ENCODE measurements at regions not wholly inside any gene's neighbourhood (a gene's known extent, or its start where the extent isn't known, plus 50 kb on each side); places are given as distances from the start of the nearest gene placed in this dataset.

DNA sequence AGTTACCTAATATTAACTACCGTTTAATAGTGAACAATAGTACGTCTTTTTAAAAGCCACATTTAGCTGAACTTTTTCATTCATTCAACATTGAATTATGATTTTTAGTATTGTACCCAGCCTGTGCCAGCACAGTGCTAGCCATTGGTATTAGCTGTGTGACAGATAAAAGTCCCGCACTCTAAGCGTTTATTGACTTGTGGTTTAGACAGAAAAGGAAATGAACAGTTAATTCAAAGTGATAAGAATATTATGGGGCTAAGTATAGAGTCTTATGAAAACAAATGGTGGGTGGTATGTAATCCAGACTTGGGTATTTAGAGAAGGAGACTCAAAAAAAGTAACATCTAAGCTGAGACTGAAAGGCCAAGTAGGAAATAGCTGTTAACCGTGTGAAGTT lies 202.3 kb downstream of the RPS12 start:
- H3K27ac ChIP-seq, result no peak overlapping the region
- no peak for DNase-seq
- H3K4me1 ChIP-seq, result no peaks in the 10 kb centered on the region
- intact Hi-C loops (cut with DNase I; ENCODE audit: low total_unique reads), result no loop called here
- no peaks in the 10 kb centered on the region for H3K27me3 ChIP-seq
- H3K36me3 ChIP-seq, result no peaks in the 10 kb centered on the region
- TF ChIP-seq, protein P1, sequence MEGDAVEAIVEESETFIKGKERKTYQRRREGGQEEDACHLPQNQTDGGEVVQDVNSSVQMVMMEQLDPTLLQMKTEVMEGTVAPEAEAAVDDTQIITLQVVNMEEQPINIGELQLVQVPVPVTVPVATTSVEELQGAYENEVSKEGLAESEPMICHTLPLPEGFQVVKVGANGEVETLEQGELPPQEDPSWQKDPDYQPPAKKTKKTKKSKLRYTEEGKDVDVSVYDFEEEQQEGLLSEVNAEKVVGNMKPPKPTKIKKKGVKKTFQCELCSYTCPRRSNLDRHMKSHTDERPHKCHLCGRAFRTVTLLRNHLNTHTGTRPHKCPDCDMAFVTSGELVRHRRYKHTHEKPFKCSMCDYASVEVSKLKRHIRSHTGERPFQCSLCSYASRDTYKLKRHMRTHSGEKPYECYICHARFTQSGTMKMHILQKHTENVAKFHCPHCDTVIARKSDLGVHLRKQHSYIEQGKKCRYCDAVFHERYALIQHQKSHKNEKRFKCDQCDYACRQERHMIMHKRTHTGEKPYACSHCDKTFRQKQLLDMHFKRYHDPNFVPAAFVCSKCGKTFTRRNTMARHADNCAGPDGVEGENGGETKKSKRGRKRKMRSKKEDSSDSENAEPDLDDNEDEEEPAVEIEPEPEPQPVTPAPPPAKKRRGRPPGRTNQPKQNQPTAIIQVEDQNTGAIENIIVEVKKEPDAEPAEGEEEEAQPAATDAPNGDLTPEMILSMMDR (IDR thresholded peaks at IDR 0.05), result no peak
- no peak for TF ChIP-seq POLR2A (IDR thresholded peaks at IDR 0.05)
- TF ChIP-seq EP300 (IDR thresholded peaks at IDR 0.05), result no peak
- no peak for TF ChIP-seq POLR2AphosphoS5 (IDR thresholded peaks at IDR 0.05)
- H3K4me3 ChIP-seq, result no peak overlapping the region
- no peaks in the 10 kb centered on the region for H3K9me3 ChIP-seq
- WGBS, 5 donors, result 25 to 50% (median 30%) methylated on average over 5 of the region's 5 CpGs

DNA sequence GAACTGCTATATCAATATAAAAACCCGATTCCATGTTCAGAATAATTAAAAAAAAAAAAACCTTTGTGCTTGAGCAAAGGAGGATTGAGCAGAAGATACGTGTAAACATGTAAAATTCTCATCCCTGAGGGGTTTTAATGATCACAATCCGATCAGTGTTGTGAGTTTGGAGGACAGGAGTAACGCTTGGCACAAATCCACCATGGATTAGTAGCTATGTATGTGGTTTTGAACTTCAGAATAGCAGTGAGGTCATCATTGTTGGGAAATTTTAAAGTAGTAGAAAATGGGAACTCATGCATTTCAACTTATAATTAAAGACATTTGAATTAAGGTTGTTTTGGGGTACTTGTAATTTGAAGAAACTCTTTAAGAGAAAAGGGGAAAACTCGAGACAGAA lies 203.2 kb downstream of the RPS12 start:
- Histone ChIP-seq H3K27me3 (no peaks in the 10 kb centered on the region), H3K36me3 (no peaks in the 10 kb centered on the region), H3K27ac (no peak overlapping the region), H3K4me1 (no peaks in the 10 kb centered on the region), H3K4me3 (no peak overlapping the region), H3K9me3 (no peaks in the 10 kb centered on the region)
- intact Hi-C loops (cut with DNase I; ENCODE audit: low total_unique reads), result no loop called here
- 72 to 83% (median 80%) methylated on average over 5 of the region's 5 CpGs for WGBS, 5 donors
- no peak for TF ChIP-seq EP300 (IDR thresholded peaks at IDR 0.05)
- no peak for TF ChIP-seq POLR2AphosphoS5 (IDR thresholded peaks at IDR 0.05)
- no peak for TF ChIP-seq POLR2A (IDR thresholded peaks at IDR 0.05)
- TF ChIP-seq, protein P1 (IDR thresholded peaks at IDR 0.05), result no peak
- no peak for DNase-seq

DNA sequence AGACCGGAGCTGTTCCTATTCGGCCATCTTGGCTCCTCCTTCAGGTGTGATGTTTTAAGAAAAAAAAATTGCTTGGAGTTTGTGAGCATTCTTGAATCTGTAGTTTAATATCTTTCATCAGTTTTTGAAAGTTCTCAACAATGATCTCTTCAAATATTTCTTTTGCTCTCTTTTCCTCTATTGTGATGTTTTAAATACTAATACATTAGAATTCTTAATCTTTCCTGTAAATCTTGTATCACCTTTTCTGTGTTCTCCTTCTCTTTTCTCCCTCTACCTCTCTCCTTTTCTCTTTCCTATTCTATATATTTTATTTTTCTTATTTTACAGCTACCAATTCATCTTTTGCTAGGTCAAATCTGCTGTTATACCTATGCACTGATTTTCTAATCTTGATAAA lies 212.3 kb downstream of the RPS12 start:
- no peaks in the 10 kb centered on the region for H3K4me1 ChIP-seq
- no peaks in the 10 kb centered on the region for H3K27me3 ChIP-seq
- WGBS, 5 donors, result 91 to 96% methylated on average over 2 of the region's 2 CpGs; no CpG with 5 or more reads in 3 of the 5 donors
- no peak overlapping the region for H3K4me3 ChIP-seq
- TF ChIP-seq POLR2A (IDR thresholded peaks at IDR 0.05), result no peak
- TF ChIP-seq, protein P1 (IDR thresholded peaks at IDR 0.05), result no peak
- no peak for TF ChIP-seq EP300 (IDR thresholded peaks at IDR 0.05)
- TF ChIP-seq POLR2AphosphoS5 (IDR thresholded peaks at IDR 0.05), result no peak
- intact Hi-C loops (cut with DNase I; ENCODE audit: low total_unique reads), result no loop called here
- DNase-seq, result no peak
- H3K9me3 ChIP-seq, result peaks cover 0 to 10% (median 1%) of the 10 kb centered on the region in 4 donors
- H3K27ac ChIP-seq, result no peak overlapping the region
- no peaks in the 10 kb centered on the region for H3K36me3 ChIP-seq

DNA sequence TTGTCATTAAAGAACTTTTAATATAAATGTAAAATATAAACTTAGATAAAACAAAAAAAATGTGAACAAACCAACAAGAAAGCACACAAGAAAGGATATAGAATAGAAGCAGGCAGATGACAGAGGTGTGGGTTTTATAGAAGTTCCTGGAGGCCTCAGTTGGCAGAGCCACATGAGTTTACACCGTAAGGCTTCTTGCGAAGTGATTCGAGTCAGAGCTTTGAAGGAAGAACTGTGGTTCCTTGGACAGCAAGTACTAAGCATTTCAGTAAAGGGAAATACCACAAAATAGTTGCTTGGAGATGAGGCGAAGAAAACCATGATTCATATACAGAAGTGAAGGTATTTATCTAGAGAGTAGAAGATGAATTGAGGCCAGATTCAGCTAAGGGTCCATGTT lies 207.9 kb upstream of the EYA4 start:
- Histone ChIP-seq H3K36me3 (no peaks in the 10 kb centered on the region), H3K4me3 (no peak overlapping the region), H3K27ac (no peak overlapping the region), H3K9me3 (no peaks in the 10 kb centered on the region), H3K4me1 (no peaks in the 10 kb centered on the region), H3K27me3 (no peaks in the 10 kb centered on the region)
- WGBS, 5 donors, result 87 to 96% (median 92%) methylated on average over 4 of the region's 4 CpGs
- DNase-seq, result no peak
- intact Hi-C loops (cut with DNase I; ENCODE audit: low total_unique reads), result no loop called here
- TF ChIP-seq, protein P1 (IDR thresholded peaks at IDR 0.05), result no peak
- no peak for TF ChIP-seq POLR2A (IDR thresholded peaks at IDR 0.05)
- TF ChIP-seq EP300 (IDR thresholded peaks at IDR 0.05), result no peak
- no peak for TF ChIP-seq POLR2AphosphoS5 (IDR thresholded peaks at IDR 0.05)
